ENCODE measurements at regions not wholly inside any gene's neighbourhood (a gene's known extent, or its start where the extent isn't known, plus 50 kb on each side); places are given as distances from the start of the nearest gene placed in this dataset.
"Not testable (repeated sequence)": the region's sequence is repeated elsewhere in the genome, so short reads cannot be mapped to it uniquely, and the experiment has no call there.

DNA sequence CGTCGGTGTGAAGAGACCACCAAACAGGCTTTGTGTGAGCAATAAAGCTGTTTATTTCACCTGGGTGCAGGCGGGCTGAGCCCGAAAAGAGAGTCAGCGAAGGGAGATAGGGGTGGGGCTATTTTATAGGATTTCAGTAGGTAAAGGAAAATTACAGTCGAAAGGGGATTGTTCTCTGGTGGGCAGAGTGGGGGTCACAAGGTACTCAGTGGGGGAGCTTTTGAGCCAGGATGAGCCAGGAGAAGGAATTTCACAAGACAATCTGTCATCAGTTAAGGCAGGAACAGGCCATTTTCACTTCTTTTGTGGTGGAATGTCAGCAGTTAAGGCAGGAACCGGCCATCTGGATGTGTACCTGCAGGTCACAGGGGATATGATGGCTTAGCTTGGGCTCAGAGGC lies 98.1 kb downstream of the RTP4 start:
- DNase-seq, result not testable (repeated sequence)

DNA sequence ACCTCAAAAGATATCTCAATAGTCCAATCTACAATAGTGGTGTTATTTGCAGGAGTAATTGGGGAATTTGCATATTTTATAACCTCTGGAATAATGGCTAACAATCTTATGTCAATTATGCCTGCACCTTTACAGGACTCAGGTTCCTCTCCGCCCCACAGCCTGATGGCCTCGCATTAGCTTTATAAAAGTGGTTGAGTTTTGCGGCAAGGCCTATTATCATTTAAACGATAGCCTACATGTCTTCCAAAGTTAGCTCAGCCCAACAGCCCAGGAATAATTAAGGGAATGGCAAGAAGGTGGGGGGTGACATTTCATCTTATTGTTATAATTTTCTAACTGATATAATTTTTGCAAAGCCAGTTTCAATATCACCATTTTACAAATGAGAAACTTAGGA lies 97.3 kb downstream of the RTP4 start:
- no peak for DNase-seq

DNA sequence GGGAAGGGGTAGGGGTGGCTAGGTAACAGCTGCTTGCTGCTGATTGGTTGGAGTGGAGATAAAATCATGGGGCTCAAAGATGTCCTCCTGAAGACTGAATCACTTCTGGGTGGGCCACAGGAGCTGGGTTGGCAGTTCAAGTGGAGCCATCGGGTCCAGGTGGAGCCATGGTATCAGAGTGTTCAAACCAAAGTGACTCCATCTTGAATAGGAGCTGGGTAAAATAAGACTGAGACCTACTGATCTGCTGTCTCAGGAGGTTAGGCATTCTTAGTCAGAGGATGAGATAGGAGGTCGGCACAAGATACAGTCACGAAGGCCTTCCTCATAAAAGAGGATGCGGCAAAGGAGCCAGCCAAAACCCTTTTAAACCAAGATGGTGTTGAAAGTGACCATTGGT lies 96.5 kb downstream of the RTP4 start:
- DNase-seq, result no peak

DNA sequence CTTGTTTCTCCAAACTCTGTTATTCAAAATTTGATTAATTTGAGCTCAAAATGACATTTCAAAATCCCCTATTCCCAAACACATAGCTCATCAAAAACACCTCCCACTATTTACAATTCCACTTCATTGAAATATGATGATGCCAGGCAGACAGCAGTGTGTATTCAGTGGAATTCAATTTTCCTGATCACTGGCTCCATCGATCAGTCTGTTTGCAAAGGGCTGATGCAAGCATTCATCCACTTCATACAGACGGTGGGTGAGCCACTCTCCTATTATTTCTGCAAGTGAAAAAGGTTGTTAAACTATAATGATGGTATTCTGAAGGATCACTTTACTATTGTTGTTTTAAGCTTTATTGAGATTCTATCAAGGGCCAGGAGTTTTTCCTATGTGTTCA lies 90.7 kb downstream of the RTP4 start:
- DNase-seq, result no peak

DNA sequence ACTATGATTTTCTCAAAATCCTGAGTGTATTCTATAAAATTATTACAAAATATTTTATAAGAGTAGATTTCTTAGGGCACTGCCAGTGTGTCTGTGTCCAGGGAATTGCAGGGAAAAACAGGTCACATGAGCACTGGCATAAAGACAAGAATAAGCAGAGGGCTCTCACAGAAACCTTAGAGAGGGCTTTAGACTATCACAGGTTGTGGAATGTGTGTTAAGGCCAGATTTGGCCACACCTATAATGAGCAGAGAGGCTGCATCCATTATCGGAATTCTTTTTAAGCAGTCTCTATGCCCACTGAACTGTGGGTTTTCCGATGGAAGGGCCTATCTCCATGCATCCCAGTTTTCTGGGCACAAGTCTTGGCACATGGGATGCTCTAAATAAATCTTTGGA lies 90.2 kb downstream of the RTP4 start:
- no peak for DNase-seq

DNA sequence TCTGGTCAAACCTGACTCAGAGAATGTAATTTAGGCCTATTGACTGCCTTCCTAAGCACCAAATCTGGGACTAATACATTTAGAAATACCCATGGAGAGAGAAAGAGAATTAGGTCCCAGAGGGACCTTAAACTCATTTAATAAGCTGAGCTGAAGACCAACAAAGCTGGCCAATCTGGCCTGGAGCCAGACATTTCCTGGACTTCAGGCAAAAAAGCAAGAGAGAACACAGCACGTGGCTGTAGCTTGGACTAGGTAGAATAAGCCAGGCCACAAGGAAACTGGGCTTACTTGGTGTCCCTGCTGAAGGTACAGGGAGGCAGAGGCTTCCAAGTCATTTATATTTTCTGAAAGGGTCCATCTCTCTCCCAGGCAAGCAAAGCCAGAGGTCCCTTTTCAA lies 88.1 kb downstream of the RTP4 start:
- DNase-seq, result no peak

DNA sequence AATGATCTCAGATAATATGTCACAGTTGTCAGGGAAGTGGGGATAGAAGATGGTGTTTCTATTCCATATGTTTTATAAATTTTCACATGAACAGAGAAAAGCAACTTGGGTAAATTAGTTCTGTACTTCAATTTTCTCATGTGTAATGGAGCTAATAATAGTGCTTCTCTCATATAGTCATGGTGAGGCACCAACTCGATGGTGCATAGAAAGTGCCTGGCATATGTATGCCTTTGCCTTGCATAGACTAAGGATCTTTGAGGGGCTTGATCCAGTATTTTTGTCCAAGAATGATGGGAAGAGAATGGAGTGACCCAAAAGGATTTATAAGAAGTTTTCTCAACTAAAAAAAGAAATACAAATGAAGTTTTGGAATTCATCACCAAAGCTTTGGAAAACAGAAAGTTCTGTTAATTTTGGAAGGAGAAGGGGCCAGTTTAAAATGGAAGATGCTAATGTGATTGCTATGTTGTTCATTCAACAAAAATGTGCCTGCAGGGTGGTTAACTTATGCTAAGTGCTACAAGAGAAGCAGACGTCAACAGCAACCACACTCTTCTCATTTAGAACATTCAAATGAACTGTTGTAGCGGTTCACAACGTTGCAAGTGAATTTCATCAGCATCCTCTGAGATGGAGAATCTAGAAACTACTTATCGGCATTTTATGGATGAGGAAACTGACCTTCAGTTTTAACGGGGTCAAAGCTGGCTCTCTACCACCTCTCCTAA lies 86.1 kb downstream of the RTP4 start:
- peak; percentile 6 for DNase-seq

DNA sequence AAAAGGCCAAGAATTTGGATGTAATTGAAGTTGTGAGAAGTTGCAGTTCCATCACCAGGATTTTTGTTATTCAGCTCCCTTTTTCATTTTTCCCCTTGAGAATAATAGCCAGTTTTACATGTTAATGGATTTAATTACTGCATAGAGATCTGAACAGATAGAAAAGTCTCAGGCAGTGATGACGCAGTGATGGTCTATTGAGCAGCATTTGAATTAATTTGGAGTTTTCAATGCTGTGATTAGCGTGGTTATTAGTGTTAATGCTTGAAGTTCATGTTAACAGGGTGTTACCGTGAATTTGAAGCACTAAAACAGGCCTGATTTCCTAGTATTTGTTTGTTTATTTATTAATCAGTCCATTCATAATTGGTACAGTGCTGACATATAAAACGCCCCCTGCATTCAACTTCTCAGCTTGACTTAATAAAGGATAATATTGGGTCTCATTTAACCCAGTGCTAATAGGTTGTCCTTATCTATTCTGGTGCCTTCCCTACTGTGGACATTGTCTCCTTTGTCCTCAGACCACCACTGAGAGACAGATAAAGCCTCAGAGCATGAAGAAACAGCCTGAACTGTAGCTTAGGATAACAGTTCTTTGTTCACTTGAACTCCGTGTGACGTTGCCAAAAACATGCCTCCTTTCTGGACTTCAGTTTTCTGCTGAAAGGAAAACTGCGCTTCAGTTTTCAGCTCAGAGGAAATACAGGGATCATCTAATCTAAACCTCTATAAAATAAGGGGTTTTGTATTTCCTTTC lies 82.4 kb downstream of the RTP4 start:
- DNase-seq, result no peak

DNA sequence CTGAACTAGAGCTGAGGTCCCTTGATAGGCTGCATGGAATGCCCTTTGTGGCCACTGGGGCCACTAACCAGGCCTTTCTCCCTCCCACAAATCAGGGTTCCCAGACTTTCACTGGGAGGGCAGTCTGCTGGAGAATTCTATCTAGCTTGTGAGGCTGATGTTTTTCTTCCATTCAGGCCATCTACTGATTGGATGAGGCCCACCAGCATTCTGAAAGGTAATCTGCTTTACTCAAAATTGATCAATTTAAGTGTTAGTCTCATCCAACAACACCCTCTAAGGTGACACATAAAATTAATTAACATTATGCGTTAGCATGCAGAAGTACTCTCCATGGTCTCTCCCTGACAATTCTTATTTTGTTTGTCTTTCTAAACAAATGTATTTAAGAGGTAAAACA lies 80.5 kb downstream of the RTP4 start:
- DNase-seq, result peak; percentile 27

DNA sequence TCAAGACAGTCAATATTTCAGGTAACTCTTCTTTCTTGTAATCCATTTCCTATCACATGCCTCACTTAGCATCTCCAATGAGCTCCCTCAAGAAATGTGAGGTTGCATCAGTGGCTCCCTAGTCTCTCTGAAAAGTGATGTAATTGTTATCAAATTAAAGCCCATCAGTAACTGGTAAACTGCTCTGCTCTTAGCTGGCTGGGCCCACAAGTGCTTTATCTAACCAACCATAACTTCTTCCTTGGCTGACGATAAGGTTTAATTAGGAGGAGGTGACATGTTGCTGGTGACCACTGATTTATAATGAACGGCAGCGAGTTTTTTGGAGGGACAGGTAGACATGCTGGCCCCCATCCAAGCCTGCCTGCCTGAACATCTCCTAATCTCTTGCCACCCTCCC lies 79.6 kb downstream of the RTP4 start:
- peak; percentile 88 for DNase-seq

DNA sequence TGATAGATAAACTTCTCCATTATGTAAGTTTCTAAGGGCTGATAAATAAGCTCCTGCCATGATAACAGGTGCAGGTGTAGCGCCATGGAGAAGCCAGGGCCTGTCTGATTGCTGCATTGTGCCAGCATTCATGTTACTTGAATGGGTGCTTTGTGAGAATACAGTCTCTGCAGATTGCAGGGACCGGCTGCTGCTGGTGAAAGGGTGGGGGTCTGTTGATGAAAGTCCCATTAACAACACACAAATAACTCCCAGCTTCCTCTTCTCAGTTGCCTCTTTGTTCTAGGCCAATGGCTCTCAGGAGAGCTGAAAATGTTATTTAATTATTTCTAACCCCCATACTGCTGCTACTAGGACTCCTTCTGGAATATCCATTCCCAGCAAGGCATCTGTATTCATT lies 77.2 kb downstream of the RTP4 start:
- DNase-seq, result no peak

DNA sequence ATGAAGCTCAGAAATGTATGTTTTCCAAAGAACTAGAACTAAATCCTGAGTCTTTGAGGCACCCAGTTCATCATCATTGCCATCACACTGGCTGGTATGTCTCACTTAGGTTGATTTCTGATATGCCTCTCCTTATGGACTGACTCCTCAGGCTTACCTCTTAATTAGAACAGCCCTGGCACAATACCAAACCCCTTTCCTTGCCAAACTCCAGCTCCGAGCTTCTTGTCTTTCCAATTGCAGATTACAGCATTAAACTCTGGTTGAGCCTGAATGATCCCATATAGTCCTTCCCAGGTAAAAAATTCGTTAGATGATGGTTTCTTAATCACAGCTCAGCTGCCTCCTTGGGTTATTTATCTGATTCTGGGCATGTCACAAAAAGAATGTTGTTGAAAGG lies 66.3 kb downstream of the RTP4 start:
- no peak for DNase-seq

DNA sequence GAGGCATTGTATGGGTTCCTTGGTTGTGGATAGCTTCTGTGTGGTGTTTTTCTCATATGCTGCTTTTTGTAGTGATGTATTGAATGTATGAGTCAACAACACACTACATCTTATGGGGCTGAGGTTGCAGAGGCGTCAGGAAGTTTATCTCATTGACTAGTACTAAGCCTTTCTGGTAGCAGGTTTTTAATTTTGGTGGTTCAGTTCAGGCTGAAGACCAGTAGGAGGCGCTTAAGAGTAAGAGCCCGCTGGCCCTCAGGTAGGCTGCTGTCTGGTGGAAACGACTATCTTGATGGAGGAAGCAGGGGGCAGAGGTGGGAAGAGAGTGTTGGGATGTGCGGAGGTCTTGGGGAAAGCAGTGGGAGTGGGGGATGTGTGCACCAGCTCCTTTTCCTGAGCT lies 62.4 kb downstream of the RTP4 start:
- DNase-seq, result no peak
